CD14-positive monocyte (primary cell): ENCODE measurements at regions not wholly inside any gene's neighbourhood (a gene's known extent, or its start where the extent isn't known, plus 50 kb on each side); places are given as distances from the start of the nearest gene placed in this dataset.

Source experiments
- DNase-seq, 3 donors: peaks; one replicate each; pipeline ENCODE4 v3.0.0-alpha.2; 2011 to 2022
- H2AFZ ChIP-seq: 2 replicates; pipeline ENCODE4 v1.6.0; 2012; ENCODE audit warnings: mild to moderate bottlenecking, low read depth, low read length, inconsistent platforms; ENCODE audit not compliant: insufficient read depth, poor library complexity, severe bottlenecking
- H3K27ac ChIP-seq, 2 donors: 1 replicate in 1 of 2; 2 replicates in 1 of 2; pipeline ENCODE4 v1.5.1; 2012 to 2013; ENCODE audit warnings: low read length in 2 of 2, control low read depth in 1 of 2, inconsistent platforms in 1 of 2, low read depth in 1 of 2, mild to moderate bottlenecking in 1 of 2
- H3K27me3 ChIP-seq, 2 donors: one replicate each; pipeline versions ENCODE4 v1.6.0 to v1.6.1; 2011 to 2013; ENCODE audit warnings: low read length in 2 of 2; ENCODE audit not compliant: control insufficient read depth in 2 of 2, insufficient read depth in 2 of 2
- H3K36me3 ChIP-seq, 2 donors: replicated peaks in 1 of 2; 1 replicate in 1 of 2; 2 replicates in 1 of 2; pipeline versions ENCODE4 v1.5.1 to v1.6.1; 2012 to 2013; ENCODE audit warnings: low read length in 2 of 2, control low read depth in 1 of 2, inconsistent platforms in 1 of 2, mild to moderate bottlenecking in 1 of 2; ENCODE audit not compliant: insufficient read depth in 2 of 2, control insufficient read depth in 1 of 2
- H3K4me1 ChIP-seq, 2 donors: 1 replicate in 1 of 2; 2 replicates in 1 of 2; pipeline versions ENCODE4 v1.5.1 to v1.6.1; 2012 to 2013; ENCODE audit warnings: low read length in 2 of 2, control low read depth in 1 of 2, inconsistent platforms in 1 of 2, mild to moderate bottlenecking in 1 of 2, moderate library complexity in 1 of 2; ENCODE audit not compliant: insufficient read depth in 2 of 2, control insufficient read depth in 1 of 2
- H3K4me2 ChIP-seq: replicated peaks from 2 replicates; pipeline ENCODE3; 2012; ENCODE audit warnings: low read length, moderate library complexity, mild to moderate bottlenecking; ENCODE audit not compliant: poor library complexity, severe bottlenecking; ENCODE audit errors: extremely low read depth
- H3K4me3 ChIP-seq, 3 experiments: fragments of 200-600 bp in 1 of 3; sonication (generic) in 1 of 3; replicated peaks in 1 of 3; 1 replicate in 2 of 3; 2 replicates in 1 of 3; pipeline ENCODE4 v1.5.1; 2011 to 2013; ENCODE audit warnings: low read length in 3 of 3, mild to moderate bottlenecking in 3 of 3, control low read depth in 2 of 3, low read depth in 2 of 3, inconsistent platforms in 1 of 3, moderate library complexity in 1 of 3
- H3K79me2 ChIP-seq: 2 replicates; pipeline ENCODE4 v1.6.0; 2012; ENCODE audit warnings: mild to moderate bottlenecking, control low read depth, inconsistent platforms, low read length, moderate library complexity; ENCODE audit not compliant: insufficient read depth
- H3K9ac ChIP-seq: 2 replicates; pipeline ENCODE4 v1.6.0; 2017; ENCODE audit warnings: low read length, mild to moderate bottlenecking; ENCODE audit not compliant: insufficient read depth, poor library complexity, severe bottlenecking
- H3K9me3 ChIP-seq, 2 donors: replicated peaks in 1 of 2; 1 replicate in 1 of 2; 2 replicates in 1 of 2; pipeline versions ENCODE4 v1.5.1 to v1.6.1; 2012 to 2013; ENCODE audit warnings: low read length in 2 of 2, control low read depth in 1 of 2; ENCODE audit not compliant: control insufficient read depth in 1 of 2, insufficient read depth in 1 of 2
- H4K20me1 ChIP-seq: 2 replicates; pipeline ENCODE4 v1.6.0; 2012; ENCODE audit warnings: mild to moderate bottlenecking, low read length, control low read depth, moderate library complexity; ENCODE audit not compliant: insufficient read depth
- H3K27ac Mint-ChIP-seq, 7 donors: one replicate each; pipeline ENCODE4 v1.8.0; 2020; ENCODE audit warnings: mild to moderate bottlenecking in 7 of 7, mixed read lengths in 7 of 7, moderate library complexity in 6 of 7, inconsistent platforms in 2 of 7
- H3K27me3 Mint-ChIP-seq, 3 donors: one replicate each; pipeline ENCODE4 v1.8.0; 2021 to 2022; ENCODE audit warnings: low read depth in 3 of 3, mild to moderate bottlenecking in 3 of 3, mixed read lengths in 3 of 3, moderate library complexity in 3 of 3, inconsistent platforms in 1 of 3
- H3K36me3 Mint-ChIP-seq, 2 donors: one replicate each; pipeline ENCODE4 v1.8.0; 2020; ENCODE audit warnings: mixed read lengths in 2 of 2, inconsistent platforms in 1 of 2, mild to moderate bottlenecking in 1 of 2
- H3K4me1 Mint-ChIP-seq: one replicate; pipeline ENCODE4 v1.8.0; 2020; ENCODE audit warnings: mild to moderate bottlenecking, mixed read lengths
- H3K4me3 Mint-ChIP-seq, 2 donors: one replicate each; pipeline ENCODE4 v1.8.0; 2020; ENCODE audit warnings: mild to moderate bottlenecking in 2 of 2, mixed read lengths in 2 of 2, moderate library complexity in 1 of 2
- H3K9me3 Mint-ChIP-seq, 7 donors: one replicate each; pipeline ENCODE4 v1.8.0; 2020 to 2022; ENCODE audit warnings: mixed read lengths in 7 of 7, mild to moderate bottlenecking in 6 of 7, moderate library complexity in 6 of 7, inconsistent platforms in 2 of 7
- CTCF ChIP-seq: fragments of 200-600 bp; IDR thresholded peaks from one replicate; pipeline ENCODE4 v1.8.0; 2022; ENCODE audit warnings: antibody characterized with exemption, mild to moderate bottlenecking
- WGBS: methylation state at CpG from one replicate; pipeline ENCODE4 v1.1.5; 2013; ENCODE audit warnings: missing lambda C conversion rate; ENCODE audit not compliant: insufficient coverage; 5-methylcytosine and 5-hydroxymethylcytosine counted together
- intact Hi-C, 2 donors: fragments of 100-400 bp; cut with micrococcal nuclease; formaldehyde crosslinking; loops; one replicate each; pipeline versions ENCODE4 v1.15.0 to v1.15.1; 2023

- H3K9me3 Mint-ChIP-seq = peaks cover 0 to 5% (median 1%) of the 10 kb centered on the region in 7 donors
- no peaks in the 10 kb centered on the region for H3K36me3 ChIP-seq
- H3K79me2 ChIP-seq = no peaks in the 10 kb centered on the region
- no peaks in the 10 kb centered on the region for H3K4me1 ChIP-seq
- intact Hi-C loops = no loop called here
- H3K4me2 ChIP-seq = no peak overlapping the region
- peaks cover 4 to 6% of the 10 kb centered on the region in 2 donors for H3K9me3 ChIP-seq
- no peaks in the 10 kb centered on the region for H3K36me3 Mint-ChIP-seq
- H3K4me1 Mint-ChIP-seq = no peaks in the 10 kb centered on the region
- WGBS = no CpG with 5 or more reads among the region's 3 CpGs
- no peaks in the 10 kb centered on the region for H3K27me3 ChIP-seq
- no peak for TF ChIP-seq CTCF
- no peak overlapping the region for H3K27ac Mint-ChIP-seq
- H4K20me1 ChIP-seq = no peaks in the 10 kb centered on the region
- H3K27me3 Mint-ChIP-seq = no peaks in the 10 kb centered on the region
- no peak overlapping the region for H3K27ac ChIP-seq
- DNase-seq = no peak
- no peak overlapping the region for H2AFZ ChIP-seq
- H3K4me3 Mint-ChIP-seq = no peak overlapping the region
- H3K4me3 ChIP-seq = no peak overlapping the region
- no peak overlapping the region for H3K9ac ChIP-seq
These were observed 1714.1 kb downstream of the BRINP3 start for GRCh38 chr1:188763541-188763940.

GRCh38 chr1:188769181-188769580 is 1708.5 kb downstream of the BRINP3 start:
- Mint-ChIP-seq H3K36me3 (no peaks in the 10 kb centered on the region), H3K27me3 (peaks cover 0 to 2% (median 0%) of the 10 kb centered on the region in 3 donors), H3K9me3 (peaks cover 5 to 23% (median 10%) of the 10 kb centered on the region in 7 donors), H3K4me3 (no peak overlapping the region), H3K4me1 (no peaks in the 10 kb centered on the region), H3K27ac (no peak overlapping the region)
- no peak for TF ChIP-seq CTCF
- DNase-seq = no peak
- no peaks in the 10 kb centered on the region for H4K20me1 ChIP-seq
- no peak overlapping the region for H3K4me2 ChIP-seq
- 92% methylated on average over 8 of the region's 11 CpGs for WGBS
- H3K36me3 ChIP-seq = no peaks in the 10 kb centered on the region
- peaks cover 15 to 18% of the 10 kb centered on the region in 2 donors for H3K9me3 ChIP-seq
- no peak overlapping the region for H3K4me3 ChIP-seq
- H3K9ac ChIP-seq = no peak overlapping the region
- intact Hi-C loops = no loop called here
- no peaks in the 10 kb centered on the region for H3K4me1 ChIP-seq
- H3K79me2 ChIP-seq = no peaks in the 10 kb centered on the region
- no peak overlapping the region for H2AFZ ChIP-seq
- no peaks in the 10 kb centered on the region for H3K27me3 ChIP-seq
- H3K27ac ChIP-seq = no peak overlapping the region
